HCT116 (cell line): ENCODE measurements at regions not wholly inside any gene's neighbourhood (a gene's known extent, or its start where the extent isn't known, plus 50 kb on each side); places are given as distances from the start of the nearest gene placed in this dataset.

ENCODE experiments used
- CEBPB ChIP-seq: IDR thresholded peaks from 2 replicates; pipeline ENCODE4 v1.6.1; 2012; ENCODE audit warnings: low read depth
- CTCF ChIP-seq, 3 experiments: fragments of 200-600 bp in 1 of 3; sonication (generic) in 1 of 3; IDR thresholded peaks in 2 of 3; conservative IDR thresholded peaks in 1 of 3; 2 replicates each; pipeline ENCODE4 v1.5.1; 2012 to 2017; ENCODE audit warnings: low read depth in 2 of 3, low read length in 2 of 3, antibody characterized with exemption in 1 of 3, borderline replicate concordance in 1 of 3, control low read depth in 1 of 3, mild to moderate bottlenecking in 1 of 3, mixed read lengths in 1 of 3, mixed run types in 1 of 3, moderate library complexity in 1 of 3; ENCODE audit not compliant: insufficient read depth in 1 of 3
- EZH2 ChIP-seq: fragments of 200-600 bp; sonication (generic); IDR thresholded peaks from 2 replicates; pipeline ENCODE4 v1.6.1; 2017; ENCODE audit warnings: antibody characterized with exemption, mixed run types
- EZH2phosphoT487 ChIP-seq: fragments of 200-600 bp; IDR thresholded peaks from 2 replicates; pipeline ENCODE4 v1.6.1; 2018; ENCODE audit warnings: antibody characterized with exemption, borderline replicate concordance
- JUND ChIP-seq: IDR thresholded peaks from 2 replicates; pipeline ENCODE4 v1.6.1; 2012
- POLR2A ChIP-seq: IDR thresholded peaks from 2 replicates; pipeline ENCODE4 v1.7.0; 2011; ENCODE audit warnings: borderline replicate concordance; ENCODE audit not compliant: insufficient read depth, insufficient read length; ENCODE audit errors: extremely low read depth
- POLR2AphosphoS5 ChIP-seq: IDR thresholded peaks from 2 replicates; pipeline ENCODE4 v1.6.1; 2011; ENCODE audit warnings: mild to moderate bottlenecking, low read depth, low read length, moderate library complexity
- RAD21 ChIP-seq: IDR thresholded peaks from 2 replicates; pipeline ENCODE4 v1.6.1; 2012; ENCODE audit warnings: low read depth, mild to moderate bottlenecking
- REST ChIP-seq: IDR thresholded peaks from 2 replicates; pipeline ENCODE4 v1.6.1; 2012; ENCODE audit warnings: low read depth
- YY1 ChIP-seq: IDR thresholded peaks from 2 replicates; pipeline ENCODE4 v1.6.1; 2011; ENCODE audit warnings: low read length, low read depth, moderate library complexity, mild to moderate bottlenecking; ENCODE audit not compliant: insufficient replicate concordance; ENCODE audit errors: extremely low read depth

- TF ChIP-seq POLR2A (no peak), CTCF (IDR thresholded peaks at IDR 0.05 in 2 of 3, conservative IDR thresholded peaks at IDR 0.05 in 1 of 3; ENCODE audit: borderline replicate concordance in 1 of 3, insufficient read depth in 1 of 3, low read depth in 2 of 3, low read length in 2 of 3) (no peak), YY1 (no peak), POLR2AphosphoS5 (no peak), RAD21 (no peak), EZH2 (no peak), CEBPB (no peak), EZH2phosphoT487 (no peak), JUND (no peak), REST (no peak)
These were observed 124.9 kb downstream of the CYSLTR2 start for GRCh38 chr13:48778610-48779009.
